ENCODE measurements at regions not wholly inside any gene's neighbourhood (a gene's known extent, or its start where the extent isn't known, plus 50 kb on each side); places are given as distances from the start of the nearest gene placed in this dataset.

DNA sequence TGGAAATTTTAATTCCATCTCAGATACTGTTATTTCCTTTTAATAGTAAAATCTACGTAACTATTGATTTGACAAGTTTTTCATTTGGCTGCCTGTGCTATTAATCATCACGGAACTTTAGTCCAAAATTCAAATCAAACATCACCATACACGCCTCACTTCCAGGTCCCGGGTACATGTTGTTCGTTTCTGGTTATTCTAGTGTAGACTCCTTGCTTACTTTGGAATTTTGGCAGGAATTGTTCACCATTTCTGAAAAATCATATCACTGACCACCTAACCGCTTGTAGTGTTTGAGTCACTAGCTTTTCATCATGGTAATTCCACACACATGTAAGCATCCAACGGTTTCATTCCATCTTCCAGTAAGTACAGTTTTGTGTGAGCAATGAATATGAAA is 98.0 kb upstream of the NHSL1 start:
- TF ChIP-seq FOXP2 (optimal IDR thresholded peaks at IDR 0.05; ENCODE audit: borderline replicate concordance, extremely low read depth, extremely low read length, insufficient read depth) (no peak), POLR2AphosphoS5 (IDR thresholded peaks at IDR 0.05; ENCODE audit: low read depth, low read length) (0 out of 2 replicates have a peak, but pooled peaks have one; percentile 26)

DNA sequence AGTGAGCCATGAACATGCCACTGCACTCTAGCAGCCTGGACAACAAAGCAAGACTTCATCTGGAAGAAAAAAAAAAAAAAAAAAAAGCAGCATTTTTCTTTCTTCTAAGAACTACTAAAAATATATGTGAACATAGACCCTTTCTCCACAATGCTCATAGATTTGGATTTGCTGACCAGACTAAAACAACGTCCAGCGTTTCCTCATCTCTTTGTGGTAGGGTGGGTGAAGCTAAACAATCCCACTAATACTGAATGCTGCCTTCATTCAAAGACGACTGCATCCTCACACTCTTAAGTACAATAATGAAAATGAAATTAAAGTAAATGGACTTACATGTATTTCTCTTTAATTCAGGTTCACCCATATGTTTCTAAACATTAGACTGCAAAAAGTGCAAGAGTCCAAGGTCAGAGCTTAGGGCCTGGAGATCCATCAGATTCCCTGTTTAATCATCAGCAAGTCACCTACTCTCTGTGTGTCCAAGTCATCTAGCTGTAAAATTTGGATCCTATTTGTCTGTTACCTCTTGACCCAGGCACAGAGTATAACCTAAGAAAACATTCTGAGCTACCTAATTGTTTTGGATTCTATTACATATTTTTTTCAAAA is 99.4 kb upstream of the NHSL1 start:
- TF ChIP-seq FOXP2 (optimal IDR thresholded peaks at IDR 0.05; ENCODE audit: borderline replicate concordance, extremely low read depth, extremely low read length, insufficient read depth) (no peak), SIN3A (IDR thresholded peaks at IDR 0.05; ENCODE audit: borderline replicate concordance, insufficient read depth, low read length) (no peak), POLR2AphosphoS5 (IDR thresholded peaks at IDR 0.05; ENCODE audit: low read depth, low read length) (no peak), TAF1 (IDR thresholded peaks at IDR 0.05; ENCODE audit: borderline replicate concordance, insufficient read depth, low read length) (no peak), REST (IDR thresholded peaks at IDR 0.05; ENCODE audit: insufficient read depth in 1 of 2, low read depth in 2 of 2, low read length in 2 of 2) (no peak)

GRCh38 chr6:138600261-138600660 is 101.0 kb upstream of the NHSL1 start:
- TF ChIP-seq REST (IDR thresholded peaks at IDR 0.05; ENCODE audit: insufficient read depth in 1 of 2, low read depth in 2 of 2, low read length in 2 of 2), result no peak
- no peak for TF ChIP-seq SIN3A (IDR thresholded peaks at IDR 0.05; ENCODE audit: borderline replicate concordance, insufficient read depth, low read length)
- TF ChIP-seq POLR2AphosphoS5 (IDR thresholded peaks at IDR 0.05; ENCODE audit: low read depth, low read length), result no peak
- no peak for TF ChIP-seq FOXP2 (optimal IDR thresholded peaks at IDR 0.05; ENCODE audit: borderline replicate concordance, extremely low read depth, extremely low read length, insufficient read depth)
- no peak for TF ChIP-seq TAF1 (IDR thresholded peaks at IDR 0.05; ENCODE audit: borderline replicate concordance, insufficient read depth, low read length)

DNA sequence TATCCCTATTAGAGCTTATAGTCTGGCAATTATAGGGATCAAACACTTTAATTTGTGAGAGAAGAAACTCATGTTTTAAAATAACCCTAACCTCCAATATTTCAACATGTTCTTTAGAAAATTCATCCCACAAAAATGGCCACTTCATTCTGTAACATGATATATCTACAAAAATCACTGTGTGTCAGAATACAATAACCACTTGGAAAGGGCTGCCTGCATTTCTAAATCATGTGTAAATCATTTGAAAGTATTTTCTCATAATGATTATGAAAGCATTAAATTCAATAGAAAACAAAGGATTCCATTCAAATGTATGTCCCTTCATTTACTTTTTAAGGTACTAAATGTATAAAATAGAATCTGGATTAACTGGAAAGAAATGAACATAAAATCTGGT is 101.4 kb upstream of the NHSL1 start:
- TF ChIP-seq TAF1 (IDR thresholded peaks at IDR 0.05; ENCODE audit: borderline replicate concordance, insufficient read depth, low read length) (no peak), REST (IDR thresholded peaks at IDR 0.05; ENCODE audit: insufficient read depth in 1 of 2, low read depth in 2 of 2, low read length in 2 of 2) (no peak), FOXP2 (optimal IDR thresholded peaks at IDR 0.05; ENCODE audit: borderline replicate concordance, extremely low read depth, extremely low read length, insufficient read depth) (no peak), SIN3A (IDR thresholded peaks at IDR 0.05; ENCODE audit: borderline replicate concordance, insufficient read depth, low read length) (no peak), POLR2AphosphoS5 (IDR thresholded peaks at IDR 0.05; ENCODE audit: low read depth, low read length) (no peak)

DNA sequence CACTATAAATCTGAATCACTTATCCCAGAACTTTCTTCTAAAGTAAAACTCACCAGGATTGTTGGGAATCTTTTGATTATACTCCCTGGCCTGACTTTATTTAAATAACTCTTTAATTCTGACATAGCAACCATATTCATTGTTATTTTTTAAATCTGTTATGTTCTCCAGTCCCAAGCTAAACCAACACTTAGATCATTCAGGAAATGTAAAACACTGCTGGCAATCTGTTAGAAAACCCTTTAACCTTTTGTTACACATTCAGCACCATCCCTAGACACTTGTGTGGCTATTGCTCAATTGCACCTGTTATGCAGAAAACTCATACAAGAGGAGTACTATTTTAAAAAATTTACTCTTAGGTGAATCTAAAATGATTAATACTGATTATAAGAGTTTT is 101.8 kb upstream of the NHSL1 start:
- no peak for TF ChIP-seq TAF1 (IDR thresholded peaks at IDR 0.05; ENCODE audit: borderline replicate concordance, insufficient read depth, low read length)
- no peak for TF ChIP-seq REST (IDR thresholded peaks at IDR 0.05; ENCODE audit: insufficient read depth in 1 of 2, low read depth in 2 of 2, low read length in 2 of 2)
- no peak for TF ChIP-seq FOXP2 (optimal IDR thresholded peaks at IDR 0.05; ENCODE audit: borderline replicate concordance, extremely low read depth, extremely low read length, insufficient read depth)

Measured in PFSK-1 (cell line).